ENCODE measurements at regions not wholly inside any gene's neighbourhood (a gene's known extent, or its start where the extent isn't known, plus 50 kb on each side); places are given as distances from the start of the nearest gene placed in this dataset.

- TF ChIP-seq MTERF4 (CRISPR knock-in tag; IDR thresholded peaks at IDR 0.05) (no peak), ISX (CRISPR knock-in tag; conservative IDR thresholded peaks at IDR 0.05) (no peak), ATF2 (CRISPR knock-in tag; IDR thresholded peaks at IDR 0.05) (no peak), ZNF124 (CRISPR knock-in tag; IDR thresholded peaks at IDR 0.05) (no peak), KAT7 (CRISPR knock-in tag; IDR thresholded peaks at IDR 0.05; ENCODE audit: borderline replicate concordance) (no peak), BRF2 (CRISPR knock-in tag; IDR thresholded peaks at IDR 0.05) (no peak), HDAC6 (IDR thresholded peaks at IDR 0.05; ENCODE audit: low read depth, low read length) (no peak)
These were observed 140.5 kb upstream of the CADPS start for GRCh38 chr3:63015614-63016309.
